ENCODE measurements at regions not wholly inside any gene's neighbourhood (a gene's known extent, or its start where the extent isn't known, plus 50 kb on each side); places are given as distances from the start of the nearest gene placed in this dataset.

GRCh38 chr5:165913059-165913458, 2378.4 kb upstream of the WWC1 start:
- ATAC-seq: no peak
- no peak for TF ChIP-seq ZNF8 (CRISPR knock-in tag; IDR thresholded peaks at IDR 0.05)
- TF ChIP-seq ESRRG (CRISPR knock-in tag; IDR thresholded peaks at IDR 0.05): no peak
- TF ChIP-seq BACH2 (CRISPR knock-in tag; IDR thresholded peaks at IDR 0.05; ENCODE audit: borderline replicate concordance): no peak

- TF ChIP-seq ARNTL (CRISPR knock-in tag; IDR thresholded peaks at IDR 0.05; ENCODE audit: borderline replicate concordance, low read depth): no peak
- TF ChIP-seq ZNF8 (CRISPR knock-in tag; IDR thresholded peaks at IDR 0.05): no peak
- no peak for TF ChIP-seq ZFP3 (CRISPR knock-in tag; IDR thresholded peaks at IDR 0.05)
- no peak for TF ChIP-seq ESRRG (CRISPR knock-in tag; IDR thresholded peaks at IDR 0.05)
- no peak for TF ChIP-seq ISL1 (CRISPR knock-in tag; IDR thresholded peaks at IDR 0.05)
- no peak for TF ChIP-seq RARB (CRISPR knock-in tag; IDR thresholded peaks at IDR 0.05)
- TF ChIP-seq TSHZ2 (CRISPR knock-in tag; IDR thresholded peaks at IDR 0.05): no peak
- no peak for TF ChIP-seq ZNF565 (CRISPR knock-in tag; conservative IDR thresholded peaks at IDR 0.05; ENCODE audit: low read depth)
- no peak for TF ChIP-seq ZC3H10 (CRISPR knock-in tag; IDR thresholded peaks at IDR 0.05)
- TF ChIP-seq POU6F1 (CRISPR knock-in tag; IDR thresholded peaks at IDR 0.05; ENCODE audit: borderline replicate concordance, low read depth): no peak
- no peak for TF ChIP-seq TCF4 (CRISPR knock-in tag; IDR thresholded peaks at IDR 0.05; ENCODE audit: borderline replicate concordance)
- TF ChIP-seq BACH2 (CRISPR knock-in tag; IDR thresholded peaks at IDR 0.05; ENCODE audit: borderline replicate concordance): no peak
- no peak for TF ChIP-seq SNAI2 (CRISPR knock-in tag; IDR thresholded peaks at IDR 0.05)
- TF ChIP-seq PATZ1 (CRISPR knock-in tag; IDR thresholded peaks at IDR 0.05; ENCODE audit: borderline replicate concordance): no peak
- TF ChIP-seq CSRNP3 (CRISPR knock-in tag; IDR thresholded peaks at IDR 0.05): no peak
- TF ChIP-seq ZFP30 (CRISPR knock-in tag; IDR thresholded peaks at IDR 0.05): no peak
- TF ChIP-seq ZNF70 (CRISPR knock-in tag; IDR thresholded peaks at IDR 0.05): no peak
- no peak for TF ChIP-seq GLIS3 (CRISPR knock-in tag; IDR thresholded peaks at IDR 0.05)
- TF ChIP-seq TOX (CRISPR knock-in tag; IDR thresholded peaks at IDR 0.05; ENCODE audit: borderline replicate concordance): no peak
Measured at GRCh38 chr5:165914456-165914855, 2377.0 kb upstream of the WWC1 start.

GRCh38 chr5:165919196-165919595, 2372.2 kb upstream of the WWC1 start:
- no peak for ATAC-seq
- TF ChIP-seq CSDC2 (CRISPR knock-in tag; IDR thresholded peaks at IDR 0.05) (no peak), RARB (CRISPR knock-in tag; IDR thresholded peaks at IDR 0.05) (no peak), CREB5 (CRISPR knock-in tag; IDR thresholded peaks at IDR 0.05; ENCODE audit: low read depth) (no peak), ZFP3 (CRISPR knock-in tag; IDR thresholded peaks at IDR 0.05) (no peak), ISL1 (CRISPR knock-in tag; IDR thresholded peaks at IDR 0.05) (no peak), TCF4 (CRISPR knock-in tag; IDR thresholded peaks at IDR 0.05; ENCODE audit: borderline replicate concordance) (no peak), ZNF8 (CRISPR knock-in tag; IDR thresholded peaks at IDR 0.05) (no peak), PPARA (CRISPR knock-in tag; IDR thresholded peaks at IDR 0.05; ENCODE audit: borderline replicate concordance) (no peak)

More at GRCh38 chr5:165914456-165914855, 2377.0 kb upstream of the WWC1 start:
- no peak for ATAC-seq

Data from SK-N-SH treated with all-trans-retinoic acid at 6 μM for 48 hours (cell line).